GM12891 (cell line): ENCODE measurements at regions not wholly inside any gene's neighbourhood (a gene's known extent, or its start where the extent isn't known, plus 50 kb on each side); places are given as distances from the start of the nearest gene placed in this dataset.
A peak's percentile ranks its signal among the peaks of the same experiment; 100 is the strongest.

ENCODE experiments used
- DNase-seq: peaks from one replicate; pipeline ENCODE4 v3.0.0; 2011; ENCODE audit warnings: low spot score; ENCODE audit not compliant: insufficient read length
- FAIRE-seq: peaks from 2 replicates; lab custom pipeline; 2011; peaks lifted over from hg19 to GRCh38; lab: Jason Lieb, UNC
- PAX5 ChIP-seq: IDR thresholded peaks from 2 replicates; pipeline ENCODE4 v1.6.1; 2011; ENCODE audit warnings: low read length, moderate library complexity, mild to moderate bottlenecking; ENCODE audit not compliant: insufficient read depth, severe bottlenecking
- POLR2A ChIP-seq: IDR thresholded peaks from 2 replicates; pipeline ENCODE4 v1.6.1; 2011; ENCODE audit warnings: low read depth, low read length, control low read depth
- POLR2AphosphoS5 ChIP-seq: IDR thresholded peaks from 2 replicates; pipeline ENCODE4 v1.6.1; 2011; ENCODE audit warnings: low read depth, low read length, control low read depth
- POU2F2 ChIP-seq: IDR thresholded peaks from 2 replicates; pipeline ENCODE4 v1.6.1; 2011; ENCODE audit warnings: low read depth, mild to moderate bottlenecking, control low read depth, low read length, moderate library complexity
- SPI1 ChIP-seq: IDR thresholded peaks from 2 replicates; pipeline ENCODE4 v1.6.1; 2011; ENCODE audit warnings: low read depth, low read length, control low read depth
- TAF1 ChIP-seq: IDR thresholded peaks from 2 replicates; pipeline ENCODE4 v1.6.1; 2011; ENCODE audit warnings: low read depth, low read length, control low read depth

GRCh38 chr12:126762150-126762549, 1504.8 kb upstream of the TMEM132C start:
- TF ChIP-seq PAX5 (no peak), SPI1 (no peak), TAF1 (no peak), POLR2A (no peak), POLR2AphosphoS5 (no peak), POU2F2 (no peak)
- no peak for FAIRE-seq
- DNase-seq = no peak

- TF ChIP-seq PAX5 (no peak), POU2F2 (no peak), TAF1 (no peak), POLR2AphosphoS5 (no peak)
- FAIRE-seq (no peak), DNase-seq (no peak)
These were observed 1503.6 kb upstream of the TMEM132C start for GRCh38 chr12:126763359-126763758.

- DNase-seq (no peak), FAIRE-seq (no peak)
- TF ChIP-seq TAF1 = no peak
- no peak for TF ChIP-seq POLR2AphosphoS5
- no peak for TF ChIP-seq POU2F2
- no peak for TF ChIP-seq SPI1
- no peak for TF ChIP-seq POLR2A
- no peak for TF ChIP-seq PAX5
These were observed 1499.6 kb upstream of the TMEM132C start for GRCh38 chr12:126767334-126767733.

GRCh38 chr12:126768517-126768916, 1498.5 kb upstream of the TMEM132C start:
- no peak for FAIRE-seq
- TF ChIP-seq POU2F2 (no peak), POLR2AphosphoS5 (no peak), TAF1 (no peak), SPI1 (no peak), PAX5 (no peak), POLR2A (no peak)
- DNase-seq = no peak

GRCh38 chr12:126770188-126770587, 1496.8 kb upstream of the TMEM132C start:
- no peak for DNase-seq

GRCh38 chr12:126772171-126772864, 1494.7 kb upstream of the TMEM132C start:
- no peak for DNase-seq
- peak; percentile 68 for FAIRE-seq
- TF ChIP-seq POLR2A = no peak
- TF ChIP-seq SPI1 = no peak; the same call in 1 of the 2 replicates
- no peak for TF ChIP-seq TAF1
- TF ChIP-seq POLR2AphosphoS5 = no peak
- no peak for TF ChIP-seq POU2F2
- no peak for TF ChIP-seq PAX5

More at GRCh38 chr12:126770188-126770587, 1496.8 kb upstream of the TMEM132C start:
- FAIRE-seq = no peak
- TF ChIP-seq POLR2A (no peak), PAX5 (no peak), POLR2AphosphoS5 (no peak), POU2F2 (no peak), TAF1 (no peak), SPI1 (no peak)

GRCh38 chr12:126773012-126773411, 1494.0 kb upstream of the TMEM132C start:
- DNase-seq (no peak), FAIRE-seq (no peak)
- no peak for TF ChIP-seq PAX5
- TF ChIP-seq POU2F2 = no peak
- TF ChIP-seq POLR2A = no peak
- TF ChIP-seq TAF1 = no peak
- TF ChIP-seq POLR2AphosphoS5 = no peak
- TF ChIP-seq SPI1 = no peak

GRCh38 chr12:126773491-126773890, 1493.5 kb upstream of the TMEM132C start:
- TF ChIP-seq POLR2A (no peak), POLR2AphosphoS5 (no peak), TAF1 (no peak), SPI1 (no peak), PAX5 (no peak), POU2F2 (no peak)
- DNase-seq = no peak
- no peak for FAIRE-seq

GRCh38 chr12:126776026-126776655, 1490.8 kb upstream of the TMEM132C start:
- TF ChIP-seq TAF1 = no peak
- TF ChIP-seq PAX5 = no peak
- no peak for TF ChIP-seq SPI1
- no peak for TF ChIP-seq POU2F2
- no peak for TF ChIP-seq POLR2A
- no peak for TF ChIP-seq POLR2AphosphoS5
- no peak for FAIRE-seq
- no peak for DNase-seq

- no peak for TF ChIP-seq POLR2A
- TF ChIP-seq TAF1 = no peak
- TF ChIP-seq POLR2AphosphoS5 = no peak
- no peak for TF ChIP-seq PAX5
- TF ChIP-seq SPI1 = no peak
- TF ChIP-seq POU2F2 = no peak
- DNase-seq (no peak), FAIRE-seq (no peak)
These were observed 1486.6 kb upstream of the TMEM132C start for GRCh38 chr12:126780343-126780742.
